Liver (tissue), 8 donors: ENCODE measurements at regions not wholly inside any gene's neighbourhood (a gene's known extent, or its start where the extent isn't known, plus 50 kb on each side); places are given as distances from the start of the nearest gene placed in this dataset.

ENCODE experiments used
- DNase-seq: peaks from one replicate; pipeline ENCODE4 v3.0.0-alpha.2; 2017; ENCODE audit warnings: low spot score
- H3K27ac ChIP-seq, 2 donors: one replicate each; pipeline ENCODE4 v1.7.0; 2013; ENCODE audit warnings: inconsistent platforms in 2 of 2, low read length in 2 of 2, control low read depth in 1 of 2, low read depth in 1 of 2, mild to moderate bottlenecking in 1 of 2
- H3K27me3 ChIP-seq, 4 donors: one replicate each; pipeline versions ENCODE4 v1.6.1 to v1.7.0; 2013; ENCODE audit warnings: low read length in 3 of 4, inconsistent platforms in 1 of 4, mild to moderate bottlenecking in 1 of 4, moderate library complexity in 1 of 4; ENCODE audit not compliant: control insufficient read depth in 4 of 4, insufficient read depth in 4 of 4
- H3K36me3 ChIP-seq, 4 donors: one replicate each; pipeline versions ENCODE4 v1.6.1 to v1.7.0; 2013; ENCODE audit warnings: low read length in 3 of 4, mild to moderate bottlenecking in 3 of 4, low read depth in 1 of 4, moderate library complexity in 1 of 4; ENCODE audit not compliant: control insufficient read depth in 4 of 4, insufficient read depth in 3 of 4
- H3K4me1 ChIP-seq, 4 donors: one replicate each; pipeline versions ENCODE4 v1.6.1 to v1.7.0; 2013; ENCODE audit warnings: low read length in 3 of 4, mild to moderate bottlenecking in 3 of 4, moderate library complexity in 1 of 4; ENCODE audit not compliant: control insufficient read depth in 4 of 4, insufficient read depth in 4 of 4
- H3K4me3 ChIP-seq, 3 donors: one replicate each; pipeline versions ENCODE4 v1.6.1 to v1.7.0; 2013; ENCODE audit warnings: low read length in 3 of 3, control low read depth in 1 of 3, low read depth in 1 of 3, mild to moderate bottlenecking in 1 of 3
- H3K9ac ChIP-seq, 2 donors: one replicate each; pipeline ENCODE4 v1.7.0; 2013; ENCODE audit warnings: low read length in 2 of 2, mild to moderate bottlenecking in 2 of 2, moderate library complexity in 2 of 2, control low read depth in 1 of 2, low read depth in 1 of 2
- H3K9me3 ChIP-seq, 4 donors: one replicate each; pipeline versions ENCODE4 v1.6.1 to v1.7.0; 2013; ENCODE audit warnings: low read length in 3 of 4; ENCODE audit not compliant: control insufficient read depth in 4 of 4
- ATF3 ChIP-seq: IDR thresholded peaks from 2 replicates; pipeline ENCODE4 v1.6.1; 2016; ENCODE audit warnings: antibody characterized with exemption
- CTCF ChIP-seq: fragments of 150-350 bp; IDR thresholded peaks from 2 replicates; pipeline ENCODE4 v1.5.1; 2017; ENCODE audit warnings: improper control_type of control experiment, low read depth, low read length; ENCODE audit not compliant: missing input control
- EGR1 ChIP-seq, 2 donors: IDR thresholded peaks; 2 replicates each; pipeline ENCODE4 v1.6.1; 2016 to 2018; ENCODE audit warnings: antibody characterized with exemption in 2 of 2, low read depth in 2 of 2
- FOXA1 ChIP-seq: IDR thresholded peaks from 2 replicates; pipeline ENCODE4 v1.6.1; 2016; ENCODE audit warnings: antibody characterized with exemption
- FOXA2 ChIP-seq: IDR thresholded peaks from 2 replicates; pipeline ENCODE4 v1.6.1; 2016; ENCODE audit warnings: antibody characterized with exemption
- GABPA ChIP-seq, 2 donors: IDR thresholded peaks in 1 of 2; conservative IDR thresholded peaks in 1 of 2; 2 replicates each; pipeline ENCODE4 v1.6.1; 2016; ENCODE audit warnings: antibody characterized with exemption in 2 of 2, mild to moderate bottlenecking in 1 of 2, moderate library complexity in 1 of 2
- HNF4A ChIP-seq, 2 donors: conservative IDR thresholded peaks; 2 replicates each; pipeline ENCODE4 v1.6.1; 2016; ENCODE audit warnings: antibody characterized with exemption in 2 of 2, mild to moderate bottlenecking in 2 of 2
- HNF4G ChIP-seq: IDR thresholded peaks from 2 replicates; pipeline ENCODE4 v1.6.1; 2016; ENCODE audit warnings: antibody characterized with exemption
- JUND ChIP-seq, 2 donors: IDR thresholded peaks; 2 replicates each; pipeline ENCODE4 v1.6.1; 2016; ENCODE audit warnings: antibody characterized with exemption in 2 of 2
- MAX ChIP-seq: IDR thresholded peaks from 2 replicates; pipeline ENCODE4 v1.6.1; 2016; ENCODE audit warnings: antibody characterized with exemption
- NR2F2 ChIP-seq: IDR thresholded peaks from 2 replicates; pipeline ENCODE4 v1.6.1; 2016; ENCODE audit warnings: antibody characterized with exemption
- RAD21 ChIP-seq, 2 donors: IDR thresholded peaks; 2 replicates each; pipeline ENCODE4 v1.6.1; 2016; ENCODE audit warnings: antibody characterized with exemption in 2 of 2, mild to moderate bottlenecking in 2 of 2
- RXRA ChIP-seq, 2 donors: IDR thresholded peaks; 2 replicates each; pipeline ENCODE4 v1.6.1; 2017 to 2018; ENCODE audit warnings: antibody characterized with exemption in 2 of 2, mild to moderate bottlenecking in 1 of 2
- SP1 ChIP-seq: IDR thresholded peaks from 2 replicates; pipeline ENCODE4 v1.6.1; 2018; ENCODE audit warnings: antibody characterized with exemption, mild to moderate bottlenecking
- TAF1 ChIP-seq: conservative IDR thresholded peaks from 2 replicates; pipeline ENCODE4 v1.6.1; 2016; ENCODE audit warnings: antibody characterized with exemption, mild to moderate bottlenecking
- YY1 ChIP-seq: IDR thresholded peaks from 2 replicates; pipeline ENCODE4 v1.6.1; 2016; ENCODE audit warnings: antibody characterized with exemption, mild to moderate bottlenecking
- WGBS: extraction: QIAGEN DNeasy Blood & Tissue Kit; methylation state at CpG from one replicate; pipeline ENCODE4 v1.1.7; 2013; 5-methylcytosine and 5-hydroxymethylcytosine counted together
- TF ChIP-seq, protein P1 (sequence below): IDR thresholded peaks from 2 replicates; pipeline ENCODE4 v1.6.1; 2016; ENCODE audit warnings: antibody characterized with exemption
- TF ChIP-seq, protein P2 (sequence below): IDR thresholded peaks from 2 replicates; pipeline ENCODE4 v1.6.1; 2016; ENCODE audit warnings: antibody characterized with exemption, mild to moderate bottlenecking
- donor health status: healthy.
- donor health status: healthy.
- donor health status: healthy.
- donor health status: healthy.
- donor health status: healthy.

GRCh38 chr10:130871406-130871805 lies 440.1 kb downstream of the TCERG1L start:
- no peak for DNase-seq
- H3K27me3 ChIP-seq = peaks cover 0 to 3% (median 0%) of the 10 kb centered on the region in 4 donors
- no peak overlapping the region for H3K27ac ChIP-seq
- no peaks in the 10 kb centered on the region for H3K36me3 ChIP-seq
- WGBS = 76% methylated on average over 1 of the region's 1 CpG
- no peaks in the 10 kb centered on the region for H3K9me3 ChIP-seq
- no peaks in the 10 kb centered on the region for H3K4me1 ChIP-seq
- TF ChIP-seq MAX = no peak
- no peak overlapping the region for H3K9ac ChIP-seq
- no peak overlapping the region for H3K4me3 ChIP-seq

- no peaks in the 10 kb centered on the region for H3K36me3 ChIP-seq
- 59% methylated on average over 1 of the region's 1 CpG for WGBS
- no peaks in the 10 kb centered on the region for H3K27me3 ChIP-seq
- H3K4me3 ChIP-seq = no peak overlapping the region
- H3K4me1 ChIP-seq = no peaks in the 10 kb centered on the region
- no peak for DNase-seq
- H3K9me3 ChIP-seq = no peaks in the 10 kb centered on the region
- H3K9ac ChIP-seq = no peak overlapping the region
- TF ChIP-seq RAD21 (IDR thresholded peaks at IDR 0.05) = no peak
- H3K27ac ChIP-seq = no peak overlapping the region
These were observed 437.9 kb downstream of the TCERG1L start for GRCh38 chr10:130873636-130874035.

DNA sequence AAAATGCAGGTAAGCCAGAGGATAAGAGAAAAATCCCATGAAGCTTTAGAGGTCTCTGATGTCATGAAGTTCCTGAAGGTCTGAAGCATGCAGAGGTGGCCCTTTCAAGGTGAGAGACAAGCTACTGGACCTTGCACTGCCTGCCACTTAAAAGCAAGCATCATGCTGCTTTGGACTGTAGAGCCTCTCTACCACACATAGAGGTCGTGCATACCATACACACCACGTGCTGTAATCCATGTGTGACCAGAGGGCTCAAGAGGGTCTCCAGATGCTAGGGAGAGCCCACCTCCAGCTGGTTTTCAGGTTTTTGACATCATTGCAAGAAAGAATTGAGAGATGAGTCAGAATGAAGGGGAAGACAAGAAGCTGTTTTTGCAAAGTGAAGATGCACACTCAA lies 436.4 kb downstream of the TCERG1L start:
- DNase-seq = no peak
- Histone ChIP-seq H3K9ac (no peak overlapping the region), H3K4me1 (no peaks in the 10 kb centered on the region), H3K4me3 (no peak overlapping the region), H3K27ac (no peak overlapping the region), H3K9me3 (no peaks in the 10 kb centered on the region), H3K27me3 (no peaks in the 10 kb centered on the region), H3K36me3 (no peaks in the 10 kb centered on the region)
- WGBS = 41% methylated on average over 2 of the region's 2 CpGs
- TF ChIP-seq FOXA1 = no peak
- no peak for TF ChIP-seq GABPA (IDR thresholded peaks at IDR 0.05 in 1 of 2, conservative IDR thresholded peaks at IDR 0.05 in 1 of 2)
- TF ChIP-seq MAX = no peak
- TF ChIP-seq CTCF = no peak
- no peak for TF ChIP-seq SP1
- TF ChIP-seq HNF4G = no peak
- TF ChIP-seq, protein P1, sequence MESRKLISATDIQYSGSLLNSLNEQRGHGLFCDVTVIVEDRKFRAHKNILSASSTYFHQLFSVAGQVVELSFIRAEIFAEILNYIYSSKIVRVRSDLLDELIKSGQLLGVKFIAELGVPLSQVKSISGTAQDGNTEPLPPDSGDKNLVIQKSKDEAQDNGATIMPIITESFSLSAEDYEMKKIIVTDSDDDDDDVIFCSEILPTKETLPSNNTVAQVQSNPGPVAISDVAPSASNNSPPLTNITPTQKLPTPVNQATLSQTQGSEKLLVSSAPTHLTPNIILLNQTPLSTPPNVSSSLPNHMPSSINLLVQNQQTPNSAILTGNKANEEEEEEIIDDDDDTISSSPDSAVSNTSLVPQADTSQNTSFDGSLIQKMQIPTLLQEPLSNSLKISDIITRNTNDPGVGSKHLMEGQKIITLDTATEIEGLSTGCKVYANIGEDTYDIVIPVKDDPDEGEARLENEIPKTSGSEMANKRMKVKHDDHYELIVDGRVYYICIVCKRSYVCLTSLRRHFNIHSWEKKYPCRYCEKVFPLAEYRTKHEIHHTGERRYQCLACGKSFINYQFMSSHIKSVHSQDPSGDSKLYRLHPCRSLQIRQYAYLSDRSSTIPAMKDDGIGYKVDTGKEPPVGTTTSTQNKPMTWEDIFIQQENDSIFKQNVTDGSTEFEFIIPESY = no peak
- no peak for TF ChIP-seq EGR1 (IDR thresholded peaks at IDR 0.05; ENCODE audit: low read depth in 2 of 2)
- no peak for TF ChIP-seq JUND (IDR thresholded peaks at IDR 0.05)
- no peak for TF ChIP-seq YY1
- no peak for TF ChIP-seq ATF3
- no peak for TF ChIP-seq FOXA2
- no peak for TF ChIP-seq NR2F2
- no peak for TF ChIP-seq RAD21 (IDR thresholded peaks at IDR 0.05)
- TF ChIP-seq HNF4A (conservative IDR thresholded peaks at IDR 0.05) = no peak
- TF ChIP-seq RXRA (IDR thresholded peaks at IDR 0.05) = no peak
- no peak for TF ChIP-seq TAF1
- TF ChIP-seq, protein P2, sequence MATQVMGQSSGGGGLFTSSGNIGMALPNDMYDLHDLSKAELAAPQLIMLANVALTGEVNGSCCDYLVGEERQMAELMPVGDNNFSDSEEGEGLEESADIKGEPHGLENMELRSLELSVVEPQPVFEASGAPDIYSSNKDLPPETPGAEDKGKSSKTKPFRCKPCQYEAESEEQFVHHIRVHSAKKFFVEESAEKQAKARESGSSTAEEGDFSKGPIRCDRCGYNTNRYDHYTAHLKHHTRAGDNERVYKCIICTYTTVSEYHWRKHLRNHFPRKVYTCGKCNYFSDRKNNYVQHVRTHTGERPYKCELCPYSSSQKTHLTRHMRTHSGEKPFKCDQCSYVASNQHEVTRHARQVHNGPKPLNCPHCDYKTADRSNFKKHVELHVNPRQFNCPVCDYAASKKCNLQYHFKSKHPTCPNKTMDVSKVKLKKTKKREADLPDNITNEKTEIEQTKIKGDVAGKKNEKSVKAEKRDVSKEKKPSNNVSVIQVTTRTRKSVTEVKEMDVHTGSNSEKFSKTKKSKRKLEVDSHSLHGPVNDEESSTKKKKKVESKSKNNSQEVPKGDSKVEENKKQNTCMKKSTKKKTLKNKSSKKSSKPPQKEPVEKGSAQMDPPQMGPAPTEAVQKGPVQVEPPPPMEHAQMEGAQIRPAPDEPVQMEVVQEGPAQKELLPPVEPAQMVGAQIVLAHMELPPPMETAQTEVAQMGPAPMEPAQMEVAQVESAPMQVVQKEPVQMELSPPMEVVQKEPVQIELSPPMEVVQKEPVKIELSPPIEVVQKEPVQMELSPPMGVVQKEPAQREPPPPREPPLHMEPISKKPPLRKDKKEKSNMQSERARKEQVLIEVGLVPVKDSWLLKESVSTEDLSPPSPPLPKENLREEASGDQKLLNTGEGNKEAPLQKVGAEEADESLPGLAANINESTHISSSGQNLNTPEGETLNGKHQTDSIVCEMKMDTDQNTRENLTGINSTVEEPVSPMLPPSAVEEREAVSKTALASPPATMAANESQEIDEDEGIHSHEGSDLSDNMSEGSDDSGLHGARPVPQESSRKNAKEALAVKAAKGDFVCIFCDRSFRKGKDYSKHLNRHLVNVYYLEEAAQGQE = no peak
